ENCODE measurements at regions not wholly inside any gene's neighbourhood (a gene's known extent, or its start where the extent isn't known, plus 50 kb on each side); places are given as distances from the start of the nearest gene placed in this dataset.
A peak's percentile ranks its signal among the peaks of the same experiment; 100 is the strongest.

- peak; percentile 94 for TF ChIP-seq CTCF (conservative IDR thresholded peaks at IDR 0.05; ENCODE audit: low read length)
- H3K4me3 ChIP-seq (ENCODE audit: low read length): no peak overlapping the region
- peak; percentile 76 for DNase-seq (ENCODE audit: low read depth)
Observed at GRCh38 chr20:24160563-24161281, 172.1 kb upstream of the GGTLC1 start.

- no peak for DNase-seq (ENCODE audit: low read depth)
- H3K4me3 ChIP-seq (ENCODE audit: low read length): no peak overlapping the region
Observed at GRCh38 chr20:24158281-24158680, 169.7 kb upstream of the GGTLC1 start.

GRCh38 chr20:24157213-24157612, 168.6 kb upstream of the GGTLC1 start:
- DNase-seq (ENCODE audit: low read depth): no peak
- no peak for TF ChIP-seq CTCF (conservative IDR thresholded peaks at IDR 0.05; ENCODE audit: low read length)
- H3K4me3 ChIP-seq (ENCODE audit: low read length): no peak overlapping the region

More at GRCh38 chr20:24158281-24158680, 169.7 kb upstream of the GGTLC1 start:
- no peak for TF ChIP-seq CTCF (conservative IDR thresholded peaks at IDR 0.05; ENCODE audit: low read length)

GRCh38 chr20:24153101-24154040, 164.8 kb upstream of the GGTLC1 start:
- no peak for DNase-seq (ENCODE audit: low read depth)
- TF ChIP-seq CTCF (conservative IDR thresholded peaks at IDR 0.05; ENCODE audit: low read length): no peak
- H3K4me3 ChIP-seq (ENCODE audit: low read length): no peak overlapping the region

DNA sequence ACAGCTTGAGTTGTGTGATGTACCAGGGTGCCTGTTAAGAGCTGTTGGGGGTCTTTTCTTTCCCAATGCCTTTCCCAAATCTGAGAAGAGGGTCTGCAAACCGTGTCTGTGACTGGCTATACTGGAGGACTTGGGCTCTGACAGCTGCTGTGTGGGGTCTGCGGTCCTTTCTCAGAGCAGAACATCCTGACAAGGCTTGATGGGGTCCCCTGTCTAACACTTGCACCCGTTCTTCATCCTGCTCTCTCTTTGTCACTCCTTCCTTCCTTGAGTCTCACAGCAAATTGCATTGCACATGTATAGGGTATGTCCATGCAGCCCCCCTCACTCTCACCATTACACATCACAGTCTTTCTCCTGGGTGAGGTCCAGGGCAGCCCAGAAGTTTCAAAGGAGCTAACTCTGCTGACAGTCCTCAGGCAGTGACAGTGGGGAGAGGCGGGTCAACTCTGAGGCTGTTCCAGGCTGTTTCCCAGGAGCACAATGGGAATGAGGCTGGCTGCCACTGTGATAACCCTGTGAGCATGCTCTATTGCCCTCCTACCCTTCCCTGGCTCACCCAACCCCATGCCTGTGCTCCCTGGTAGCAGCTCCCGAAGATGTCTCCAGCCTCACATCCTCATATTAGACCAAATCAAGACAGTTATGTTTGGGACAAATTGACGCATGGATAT, 163.2 kb upstream of the GGTLC1 start:
- DNase-seq (ENCODE audit: low read depth): no peak
- no peak overlapping the region for H3K4me3 ChIP-seq (ENCODE audit: low read length)
- no peak for TF ChIP-seq CTCF (conservative IDR thresholded peaks at IDR 0.05; ENCODE audit: low read length)

DNA sequence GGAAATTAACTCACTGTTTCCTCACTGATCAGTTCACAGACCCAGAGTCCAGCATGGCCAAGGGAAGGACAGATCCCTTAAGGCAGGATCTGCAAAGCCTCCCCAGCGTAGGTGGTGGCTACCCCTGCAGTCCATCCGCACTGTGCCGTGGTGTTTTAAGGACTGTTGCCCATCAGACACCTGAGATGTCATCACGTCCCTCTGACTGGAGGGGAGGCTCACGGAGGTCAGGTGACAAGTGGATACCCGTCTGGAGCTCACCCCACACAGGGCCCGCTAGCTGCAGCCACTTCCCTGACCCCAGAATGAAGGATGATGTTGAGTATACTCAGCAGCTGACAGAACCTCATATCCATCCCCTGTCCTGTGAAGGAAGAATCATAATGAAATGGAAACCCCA, 161.8 kb upstream of the GGTLC1 start:
- DNase-seq (ENCODE audit: low read depth): no peak
- TF ChIP-seq CTCF (conservative IDR thresholded peaks at IDR 0.05; ENCODE audit: low read length): no peak
- H3K4me3 ChIP-seq (ENCODE audit: low read length): no peak overlapping the region

Measured in AG10803 (cell line).